Stromal cell of bone marrow (primary cell): ENCODE measurements at regions not wholly inside any gene's neighbourhood (a gene's known extent, or its start where the extent isn't known, plus 50 kb on each side); places are given as distances from the start of the nearest gene placed in this dataset.

ENCODE experiments used
- DNase-seq: peaks from one replicate; pipeline ENCODE4 v3.0.0-alpha.2; 2012; ENCODE audit warnings: low read depth

DNA sequence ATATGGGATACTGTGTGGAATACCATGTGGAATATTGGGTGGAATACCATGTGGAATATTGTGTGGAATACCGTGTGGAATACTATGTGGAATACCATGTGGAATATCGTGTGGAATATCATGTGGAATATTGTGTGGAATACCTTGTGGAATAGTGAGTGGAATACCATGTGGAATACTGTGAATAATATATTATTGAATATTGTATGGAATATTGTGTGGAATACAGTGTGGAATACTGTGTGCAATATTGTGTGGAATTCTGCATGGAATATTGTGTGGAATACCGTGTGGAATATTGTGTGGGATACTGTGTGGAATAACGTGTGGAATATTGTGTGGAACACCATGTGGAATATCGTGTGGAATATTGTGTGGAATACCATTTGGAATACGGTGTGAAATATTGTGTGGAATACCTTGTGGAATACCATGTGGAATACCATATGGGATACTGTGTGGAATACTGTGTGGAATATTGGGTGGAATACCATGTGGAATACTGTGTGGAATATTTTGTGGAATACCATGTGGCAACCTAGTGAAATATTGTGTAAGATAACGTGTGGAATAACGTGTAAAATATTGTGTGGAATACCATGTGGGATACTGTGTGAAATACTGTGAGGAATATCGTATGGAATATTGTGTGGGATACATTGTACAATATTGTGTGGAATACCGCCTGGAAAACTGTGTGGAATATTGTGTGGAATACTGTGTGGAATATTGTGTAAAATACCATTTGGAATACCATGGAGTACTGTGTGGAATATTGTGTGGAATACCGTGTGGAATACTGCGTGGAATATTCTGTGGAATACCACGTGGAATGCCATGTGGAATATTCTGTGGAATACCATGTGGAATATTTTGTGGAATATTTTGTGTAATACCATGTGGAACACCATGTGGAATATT lies 133.9 kb upstream of the CHST15 start:
- no peak for DNase-seq

DNA sequence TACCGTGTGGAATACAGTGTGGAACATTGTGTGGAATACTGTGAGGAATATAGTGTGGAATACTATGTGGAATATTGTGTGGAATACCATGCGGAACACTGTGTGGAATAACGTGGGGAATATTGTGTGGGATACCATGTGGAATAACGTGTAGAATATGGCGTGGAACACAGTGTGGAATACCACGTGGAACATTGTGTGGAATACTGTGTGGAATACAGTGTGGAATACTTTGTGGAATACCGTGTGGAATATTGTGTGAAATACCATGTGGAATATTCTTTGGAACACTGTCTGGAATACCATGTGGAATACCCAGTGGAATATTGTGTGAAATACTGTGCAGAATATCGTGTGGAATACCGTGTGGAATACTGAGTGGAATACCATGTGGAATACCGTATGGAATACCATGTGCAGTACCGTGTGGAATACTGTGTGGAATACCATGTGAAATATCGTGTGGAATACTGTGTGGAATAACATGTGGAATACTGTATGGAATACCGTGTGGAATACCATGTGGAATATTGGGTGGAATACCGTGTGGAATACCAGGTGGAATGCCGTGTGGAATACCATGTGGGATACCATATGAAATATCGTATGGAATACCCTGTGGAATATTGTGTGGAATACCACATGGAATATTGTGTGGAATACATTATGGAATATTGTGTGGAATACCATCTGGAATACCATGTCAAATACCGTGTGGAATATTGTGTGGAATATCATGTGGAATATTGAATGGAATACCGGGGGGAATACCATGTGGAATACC lies 133.1 kb upstream of the CHST15 start:
- DNase-seq = no peak

DNA sequence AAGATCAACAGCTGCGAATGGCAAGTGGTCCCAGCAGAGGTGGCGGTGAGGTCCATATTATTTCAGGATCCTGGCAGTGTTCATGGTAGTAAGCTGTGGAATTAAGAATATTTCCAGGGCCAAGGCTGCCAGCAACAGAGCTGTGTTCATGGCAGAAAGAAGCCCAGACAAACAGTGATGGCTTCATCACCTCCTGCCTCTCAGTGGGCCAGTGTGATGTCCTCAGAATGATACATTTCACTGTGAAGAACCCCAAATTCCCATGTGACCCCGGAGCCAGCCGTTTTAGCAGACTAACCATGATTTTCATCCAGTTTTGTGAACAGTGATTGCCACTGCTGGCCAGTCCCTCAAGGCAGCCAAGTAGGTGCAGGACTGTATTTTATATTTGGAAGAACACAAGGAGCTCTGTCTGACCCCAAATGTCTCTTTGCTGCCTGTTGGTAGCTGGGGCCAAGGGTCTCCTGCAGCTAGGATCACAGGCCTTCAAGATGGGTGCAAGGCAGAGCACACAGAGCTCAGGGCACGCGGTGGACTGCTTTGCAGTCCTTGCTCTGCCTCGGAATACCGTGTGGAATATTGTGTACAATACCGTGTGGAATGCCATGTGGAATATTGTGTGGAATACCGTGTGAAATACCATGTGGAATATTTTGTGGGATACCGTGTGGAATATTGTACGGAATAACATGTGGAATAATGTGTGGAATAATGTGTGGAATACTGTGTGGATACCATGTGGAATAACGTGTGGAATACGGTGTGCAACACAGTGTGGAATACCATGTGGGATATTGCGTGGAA lies 132.3 kb upstream of the CHST15 start:
- DNase-seq = no peak

DNA sequence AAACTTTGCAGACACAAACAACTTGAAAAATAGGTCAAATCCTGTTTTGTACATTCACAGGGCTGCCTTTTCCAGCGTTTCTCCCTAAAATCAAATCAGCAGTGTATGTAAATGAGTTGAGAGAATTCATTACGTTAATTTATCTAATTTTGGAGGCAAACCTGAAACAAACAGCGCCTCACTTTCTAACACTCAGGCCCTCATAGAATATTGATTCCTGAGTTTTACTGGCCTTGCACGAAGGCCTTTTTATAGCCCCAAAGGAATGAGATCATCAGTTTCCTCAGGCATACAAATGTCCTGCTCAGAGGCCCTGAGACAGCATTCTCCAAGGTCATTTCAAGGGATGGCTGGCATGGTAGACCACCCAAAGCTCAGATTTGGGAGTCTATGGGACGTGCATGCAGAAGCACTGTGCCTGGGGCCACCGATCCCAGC lies 131.7 kb upstream of the CHST15 start:
- no peak for DNase-seq

GRCh38 chr10:124224331-124225028 lies 131.1 kb upstream of the CHST15 start:
- DNase-seq = no peak

DNA sequence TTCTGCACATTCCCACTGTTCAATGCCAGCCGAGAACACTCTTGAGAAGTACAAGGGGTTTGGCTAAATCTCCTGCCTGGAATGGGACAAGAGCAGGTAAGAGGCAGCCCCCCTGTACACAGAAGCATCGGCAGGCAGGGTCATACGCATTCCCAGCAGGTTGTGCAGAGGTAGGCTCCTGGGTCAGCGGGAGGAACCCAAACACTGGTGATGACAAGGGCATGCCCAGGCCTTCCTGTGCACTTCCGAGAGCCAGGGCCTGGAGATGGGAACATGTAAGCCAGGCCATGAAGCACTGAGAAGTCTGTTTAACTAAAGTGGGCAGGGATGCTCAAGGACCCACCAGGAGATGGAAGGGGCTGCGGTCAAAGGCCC lies 130.3 kb upstream of the CHST15 start:
- no peak for DNase-seq

DNA sequence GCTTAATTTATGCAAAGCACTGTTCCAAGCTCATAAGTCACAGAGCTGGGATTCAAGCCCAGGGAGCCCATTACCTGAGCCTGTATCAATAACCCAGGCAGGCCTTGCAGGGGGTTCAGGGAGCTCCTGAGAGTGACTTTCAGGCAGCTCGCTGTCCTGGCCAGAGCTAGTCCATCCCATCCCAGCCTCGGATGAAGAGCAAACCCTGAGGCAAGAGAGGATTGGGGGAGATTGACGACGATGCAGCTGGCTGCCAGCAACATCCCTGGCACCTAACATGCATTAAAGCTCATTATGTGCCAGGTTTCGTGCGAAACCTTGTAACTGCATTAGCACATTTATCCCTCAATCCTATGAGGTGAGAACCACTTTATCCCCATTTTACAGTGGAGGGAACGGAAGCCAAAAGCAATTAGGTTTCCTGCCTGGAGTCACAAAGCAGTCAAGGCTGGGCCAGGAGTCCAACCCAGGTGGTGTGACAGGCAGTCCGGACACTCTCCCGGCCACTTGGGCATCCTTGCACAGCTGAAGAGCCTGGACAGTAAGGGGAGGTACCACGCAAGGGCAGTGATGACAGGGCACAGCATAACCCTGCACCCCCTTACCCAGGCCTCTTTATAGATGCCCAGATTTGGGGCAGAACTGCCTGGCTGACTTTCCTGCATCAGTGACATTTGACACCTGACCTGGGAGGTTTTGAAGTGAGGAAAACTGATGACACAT lies 129.8 kb upstream of the CHST15 start:
- no peak for DNase-seq

DNA sequence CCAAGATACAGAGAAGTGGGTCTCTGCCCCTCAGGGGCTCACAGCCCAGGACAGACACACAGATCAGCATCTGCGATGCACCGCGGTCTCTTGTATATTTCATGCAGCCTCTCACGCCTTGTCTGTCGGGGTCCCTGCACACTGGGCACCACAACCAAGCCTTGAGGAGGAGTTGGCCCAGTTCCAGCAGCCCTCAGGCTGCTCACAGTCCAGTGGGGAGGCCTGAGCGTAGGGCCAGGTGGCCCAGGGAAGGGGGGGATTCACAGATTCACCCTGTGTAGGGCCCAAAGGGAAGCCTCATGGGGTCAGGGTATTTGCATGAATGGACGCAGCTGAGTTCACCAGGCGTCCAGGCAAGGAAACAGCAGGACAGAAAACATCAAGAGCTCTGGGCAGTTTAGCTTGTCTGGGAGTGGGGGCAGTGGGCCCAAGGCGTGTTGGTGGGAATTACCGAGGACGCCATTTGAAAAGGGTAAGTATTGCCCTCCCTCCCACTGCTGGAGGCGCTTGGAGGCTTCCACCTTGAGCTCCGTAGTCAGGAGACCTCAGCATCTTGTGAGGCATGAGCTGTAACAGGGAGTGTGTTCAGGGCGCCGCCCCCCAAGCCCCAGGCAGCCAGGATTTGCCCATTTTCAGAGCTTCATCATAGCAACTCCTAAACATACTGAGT lies 129.1 kb upstream of the CHST15 start:
- DNase-seq = no peak

DNA sequence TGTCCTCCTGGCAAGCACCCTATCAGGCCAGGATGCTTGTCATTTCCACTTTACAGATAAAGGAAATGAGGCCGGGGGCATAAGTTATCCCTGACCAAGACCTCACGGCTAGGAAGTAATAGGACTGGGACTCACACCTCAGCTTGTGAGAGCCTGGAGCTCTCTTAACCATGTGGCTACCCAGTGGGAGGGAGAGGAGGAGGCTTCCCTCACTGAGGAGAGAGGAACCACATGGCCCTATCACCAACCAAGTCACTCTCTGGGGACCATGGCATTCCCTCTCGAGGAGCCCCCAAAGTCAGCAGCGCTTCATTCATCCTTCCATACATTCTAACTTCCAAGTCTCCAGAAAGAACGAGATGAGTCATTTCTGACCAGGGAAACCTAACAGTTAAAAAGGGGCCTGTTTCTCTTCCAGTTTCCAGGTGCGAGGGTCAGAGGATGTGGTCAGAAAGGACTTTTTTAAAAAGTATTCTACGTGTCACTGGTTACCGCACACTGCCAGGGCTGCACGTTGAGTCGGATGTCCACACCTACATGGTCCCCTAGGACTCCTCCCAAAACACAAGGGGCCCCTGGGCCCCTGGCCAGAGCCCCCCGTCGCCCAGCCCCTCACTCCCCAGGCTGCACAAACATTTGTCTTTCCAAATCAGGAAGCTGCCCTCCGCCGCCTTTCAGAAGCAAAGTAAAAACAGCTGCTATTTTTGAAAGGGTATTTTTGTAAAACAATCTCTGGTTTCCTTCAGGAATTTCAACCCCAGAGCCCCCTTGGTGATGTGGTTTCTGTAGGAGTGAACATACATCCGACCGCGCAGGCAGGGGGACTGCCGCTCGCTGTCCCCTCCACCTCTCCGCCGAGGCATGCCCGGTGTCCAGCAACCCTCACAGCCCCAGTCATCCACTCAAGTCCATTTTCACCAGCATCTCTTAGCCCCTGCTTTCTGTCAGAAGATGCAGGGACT lies 128.2 kb upstream of the CHST15 start:
- no peak for DNase-seq

DNA sequence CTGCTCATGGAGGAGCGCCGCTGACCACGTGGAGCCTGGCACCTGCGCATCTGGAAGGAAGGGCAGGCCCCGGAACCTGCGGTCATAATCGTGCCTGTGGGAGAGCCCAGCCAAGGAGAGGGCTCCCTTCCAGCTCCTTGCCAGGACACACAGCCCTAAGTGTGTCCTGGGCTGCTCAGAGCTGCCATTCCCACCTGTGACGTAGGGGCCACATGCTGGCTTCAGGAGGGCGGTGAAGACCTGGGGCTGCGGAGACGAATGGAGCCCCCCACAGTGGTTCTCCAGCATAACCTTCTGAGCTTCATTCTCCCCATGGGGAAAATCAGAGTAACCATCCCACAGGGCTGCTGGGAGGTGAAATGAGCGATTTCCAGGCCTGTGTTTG lies 127.6 kb upstream of the CHST15 start:
- DNase-seq = no peak

- no peak for DNase-seq
Observed at GRCh38 chr10:124220547-124220946, 127.1 kb upstream of the CHST15 start.

- no peak for DNase-seq
Observed at GRCh38 chr10:124219655-124220054, 126.3 kb upstream of the CHST15 start.

DNA sequence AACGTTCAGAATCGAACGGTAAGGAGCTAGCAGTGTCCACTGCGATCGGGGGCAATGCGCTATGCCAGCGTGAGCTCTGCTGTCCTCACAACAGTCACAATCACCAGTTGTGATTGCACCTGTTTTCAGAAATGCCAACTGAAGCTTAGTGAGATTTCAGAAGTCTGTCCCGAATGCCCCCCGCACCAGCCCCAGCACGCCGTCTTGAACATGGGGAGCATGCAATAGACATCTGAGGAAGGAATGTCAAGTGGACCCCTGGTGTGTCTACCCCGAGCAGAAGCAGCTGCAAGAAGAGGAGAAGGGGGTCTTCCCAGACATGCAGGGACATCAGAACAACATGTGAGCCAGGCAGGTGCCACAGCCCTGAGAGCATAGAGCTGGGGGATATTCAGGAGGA lies 125.7 kb upstream of the CHST15 start:
- no peak for DNase-seq

GRCh38 chr10:124217906-124218804 lies 124.8 kb upstream of the CHST15 start:
- DNase-seq = no peak

GRCh38 chr10:124217031-124217430 lies 123.6 kb upstream of the CHST15 start:
- DNase-seq = no peak

DNA sequence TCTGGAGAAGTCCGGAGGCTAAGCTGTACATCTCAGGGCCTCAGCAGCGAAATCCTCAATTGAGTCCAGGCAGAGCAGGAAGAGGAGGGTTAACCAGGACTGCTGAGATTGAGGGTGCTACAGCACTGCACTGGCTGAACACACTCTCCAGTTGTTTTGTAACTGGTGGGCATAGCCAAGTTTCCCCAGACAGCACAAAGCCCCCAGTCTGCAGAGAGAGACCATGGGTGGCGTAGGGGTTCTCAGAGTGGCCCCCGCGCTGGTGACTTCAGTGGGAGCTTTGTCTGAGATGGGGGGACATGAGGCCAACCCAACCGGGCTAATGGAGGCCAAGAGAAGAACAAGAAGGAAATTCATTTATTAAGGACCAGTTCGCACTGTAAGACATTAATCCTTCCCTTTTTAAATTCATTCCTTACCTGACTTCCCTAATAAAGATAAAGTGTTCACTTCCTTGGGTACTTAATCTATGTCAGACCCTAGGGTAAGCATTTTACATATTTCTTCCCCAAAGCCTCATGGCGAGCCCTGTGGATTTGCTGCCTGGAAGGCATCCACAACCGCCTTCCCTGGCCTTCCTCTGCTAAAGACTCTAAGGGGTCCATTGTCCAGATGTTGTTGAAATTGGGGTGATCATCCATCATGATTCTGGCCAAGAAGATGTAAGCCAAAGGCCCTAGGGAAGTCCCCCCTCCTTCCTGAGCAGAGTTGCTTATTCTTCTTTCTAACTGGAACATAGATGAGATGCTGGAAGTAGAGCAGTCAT lies 121.4 kb upstream of the CHST15 start:
- DNase-seq = no peak

- DNase-seq = no peak
Observed at GRCh38 chr10:124213899-124214510, 120.6 kb upstream of the CHST15 start.
